ENCODE measurements at regions not wholly inside any gene's neighbourhood (a gene's known extent, or its start where the extent isn't known, plus 50 kb on each side); places are given as distances from the start of the nearest gene placed in this dataset.

GRCh38 chr11:45339729-45340519 is 53.8 kb upstream of the SYT13 start:
- Histone ChIP-seq H3K9ac (no peak overlapping the region), H3K27ac (ENCODE audit: low read depth in 2 of 2, low read length in 1 of 2) (no peak overlapping the region), H3K4me2 (peak overlapping the region; percentile 27), H3F3A (replicated peaks; ENCODE audit: insufficient read depth) (no peaks in the 10 kb centered on the region), H2AFZ (ENCODE audit: low read depth) (peak overlapping the region; percentile 67; the same call in 1 of the 2 replicates), H3K9me2 (no peaks in the 10 kb centered on the region), H4K20me1 (ENCODE audit: insufficient read depth) (no peaks in the 10 kb centered on the region), H3K27me3 (ENCODE audit: insufficient read depth) (peaks cover 37% of the 10 kb centered on the region; the same call in 1 of the 2 replicates), H3K4me1 (ENCODE audit: control insufficient read depth in 1 of 2, insufficient read depth in 2 of 2, low read depth in 1 of 2, low read length in 1 of 2) (peaks cover 0 to 8% of the 10 kb centered on the region in 2 experiments; a peak in 2 of 4 replicates), H3K36me3 (replicated peaks in 1 of 2; ENCODE audit: control insufficient read depth in 1 of 2, insufficient read depth in 2 of 2, low read length in 1 of 2) (no peaks in the 10 kb centered on the region), H3K9me3 (no peaks in the 10 kb centered on the region), H3K79me2 (ENCODE audit: insufficient read depth) (no peaks in the 10 kb centered on the region), H3K4me3 (ENCODE audit: low read depth in 2 of 2, low read length in 1 of 2) (peak overlapping the region in 1 of 2 experiments; percentile 22; a peak in 2 of 4 replicates)
- POLR2A ChIA-PET, result no interaction called here
- CTCF ChIA-PET, result interaction anchor here (0.6 to 6.5 kb wide), 41 partner anchors 9 to 455 kb away, joined by 3 to 104 read pairs (median 4); partner anchors contain the start of gene CHST1
- 21% methylated on average over 26 of the region's 26 CpGs for WGBS (ENCODE audit: low lambda C conversion rate)
- DNase-seq, result peak; percentile 90
- TF ChIP-seq YY1 (IDR thresholded peaks at IDR 0.05; ENCODE audit: low read depth) (no peak), EZH2phosphoT487 (IDR thresholded peaks at IDR 0.05; ENCODE audit: borderline replicate concordance, low read depth) (no peak), NFIC (IDR thresholded peaks at IDR 0.05; ENCODE audit: borderline replicate concordance) (no peak), SMC3 (IDR thresholded peaks at IDR 0.05; ENCODE audit: low read depth, low read length) (peak; percentile 74), FOSL2 (IDR thresholded peaks at IDR 0.05; ENCODE audit: borderline replicate concordance, low read depth) (no peak), GABPA (IDR thresholded peaks at IDR 0.05; ENCODE audit: low read depth) (no peak), REST (IDR thresholded peaks at IDR 0.05; ENCODE audit: low read depth, low read length) (no peak), FOXJ3 (CRISPR knock-in tag; IDR thresholded peaks at IDR 0.05) (no peak), JUND (IDR thresholded peaks at IDR 0.05) (no peak), TEAD4 (IDR thresholded peaks at IDR 0.05; ENCODE audit: borderline replicate concordance, insufficient read depth) (no peak), POLR2AphosphoS5 (IDR thresholded peaks at IDR 0.05; ENCODE audit: low read depth, low read length) (no peak), GATA2 (CRISPR knock-in tag; IDR thresholded peaks at IDR 0.05) (no peak), USF1 (IDR thresholded peaks at IDR 0.05; ENCODE audit: borderline replicate concordance, low read depth) (no peak), RAD21 (IDR thresholded peaks at IDR 0.05; ENCODE audit: low read length) (peak; percentile 67), RFX5 (IDR thresholded peaks at IDR 0.05; ENCODE audit: low read length) (no peak), MEF2A (IDR thresholded peaks at IDR 0.05; ENCODE audit: borderline replicate concordance, low read depth) (no peak), CTCF (IDR thresholded peaks at IDR 0.05) (peak; percentile 83), USF2 (IDR thresholded peaks at IDR 0.05; ENCODE audit: borderline replicate concordance, low read depth, low read length) (no peak), ZBTB33 (IDR thresholded peaks at IDR 0.05; ENCODE audit: borderline replicate concordance, low read depth) (no peak), MXI1 (IDR thresholded peaks at IDR 0.05; ENCODE audit: low read depth, low read length) (peak; percentile 73), TAF1 (IDR thresholded peaks at IDR 0.05; ENCODE audit: borderline replicate concordance, low read depth, low read length) (no peak), FOXM1 (IDR thresholded peaks at IDR 0.05; ENCODE audit: low read depth) (no peak)
- TF ChIP-seq, protein P1, sequence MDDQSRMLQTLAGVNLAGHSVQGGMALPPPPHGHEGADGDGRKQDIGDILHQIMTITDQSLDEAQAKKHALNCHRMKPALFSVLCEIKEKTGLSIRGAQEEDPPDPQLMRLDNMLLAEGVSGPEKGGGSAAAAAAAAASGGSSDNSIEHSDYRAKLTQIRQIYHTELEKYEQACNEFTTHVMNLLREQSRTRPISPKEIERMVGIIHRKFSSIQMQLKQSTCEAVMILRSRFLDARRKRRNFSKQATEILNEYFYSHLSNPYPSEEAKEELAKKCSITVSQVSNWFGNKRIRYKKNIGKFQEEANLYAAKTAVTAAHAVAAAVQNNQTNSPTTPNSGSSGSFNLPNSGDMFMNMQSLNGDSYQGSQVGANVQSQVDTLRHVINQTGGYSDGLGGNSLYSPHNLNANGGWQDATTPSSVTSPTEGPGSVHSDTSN (IDR thresholded peaks at IDR 0.05), result no peak
